BLaER1 treated with 17β-estradiol and CSF1 and Interleukin-3, amounts not matched to agents 10 nM and 100 nM (cell line): ENCODE measurements at regions not wholly inside any gene's neighbourhood (a gene's known extent, or its start where the extent isn't known, plus 50 kb on each side); places are given as distances from the start of the nearest gene placed in this dataset.
"Not testable (repeated sequence)": the region's sequence is repeated elsewhere in the genome, so short reads cannot be mapped to it uniquely, and the experiment has no call there.

Experiments used
- H3K27ac ChIP-seq, 11 experiments: shearing (Covaris generic); formaldehyde crosslinking; 2 replicates each; pipeline ENCODE4 v1.8.1; 2022
- H3K27me3 ChIP-seq, 11 experiments: shearing (Covaris generic); formaldehyde crosslinking; 2 replicates each; pipeline ENCODE4 v1.8.1; 2022
- H3K36me3 ChIP-seq, 11 experiments: shearing (Covaris generic); formaldehyde crosslinking; 2 replicates each; pipeline ENCODE4 v1.8.1; 2022
- H3K4me1 ChIP-seq, 10 experiments: shearing (Covaris generic); formaldehyde crosslinking; 2 replicates each; pipeline ENCODE4 v1.8.1; 2022
- H3K4me2 ChIP-seq, 11 experiments: shearing (Covaris generic); formaldehyde crosslinking; 2 replicates each; pipeline ENCODE4 v1.8.1; 2022
- H3K4me3 ChIP-seq, 10 experiments: shearing (Covaris generic); formaldehyde crosslinking; 2 replicates each; pipeline ENCODE4 v1.8.1; 2022
- H3K9ac ChIP-seq, 11 experiments: shearing (Covaris generic); formaldehyde crosslinking; 2 replicates each; pipeline ENCODE4 v1.8.1; 2022
- H3K9me3 ChIP-seq, 11 experiments: shearing (Covaris generic); formaldehyde crosslinking; replicated peaks in 1 of 11; 2 replicates each; pipeline ENCODE4 v1.8.1; 2022
- H4K20me1 ChIP-seq, 11 experiments: shearing (Covaris generic); formaldehyde crosslinking; 2 replicates each; pipeline ENCODE4 v1.8.1; 2022
- Cebpa-rat ChIP-seq, 11 experiments: shearing (Covaris generic); IDR thresholded peaks; 2 replicates each; pipeline ENCODE4 v1.8.1; 2022

GRCh38 chr15:95684126-95684525 lies 646.4 kb upstream of the NR2F2 start:
- Histone ChIP-seq H3K9me3 (no peaks in the 10 kb centered on the region), H3K36me3 (no peaks in the 10 kb centered on the region), H3K27ac (no peak overlapping the region), H3K27me3 (no peaks in the 10 kb centered on the region), H3K4me1 (peaks cover 0 to 4% (median 0%) of the 10 kb centered on the region in 10 experiments; a peak in 1 of 20 replicates), H4K20me1 (no peaks in the 10 kb centered on the region), H3K9ac (no peak overlapping the region), H3K4me2 (no peak overlapping the region), H3K4me3 (no peak overlapping the region)
- TF ChIP-seq Cebpa-rat (IDR thresholded peaks at IDR 0.05) = no peak

GRCh38 chr15:95684693-95685115 lies 645.8 kb upstream of the NR2F2 start:
- Histone ChIP-seq H3K27me3 (no peaks in the 10 kb centered on the region), H3K4me2 (no peak overlapping the region), H3K27ac (no peak overlapping the region)

GRCh38 chr15:95687061-95687460 lies 643.4 kb upstream of the NR2F2 start:
- H3K4me1 ChIP-seq = no peaks in the 10 kb centered on the region
- no peaks in the 10 kb centered on the region for H3K27me3 ChIP-seq
- H3K27ac ChIP-seq = no peak overlapping the region
- TF ChIP-seq Cebpa-rat (IDR thresholded peaks at IDR 0.05) = no peak
- H3K4me2 ChIP-seq = no peak overlapping the region
- H3K9me3 ChIP-seq = no peaks in the 10 kb centered on the region
- no peak overlapping the region for H3K4me3 ChIP-seq
- no peaks in the 10 kb centered on the region for H3K36me3 ChIP-seq
- no peak overlapping the region for H3K9ac ChIP-seq
- no peaks in the 10 kb centered on the region for H4K20me1 ChIP-seq

More at GRCh38 chr15:95684693-95685115, 645.8 kb upstream of the NR2F2 start:
- H3K4me3 ChIP-seq = no peak overlapping the region
- H3K4me1 ChIP-seq = peaks cover 0 to 4% (median 0%) of the 10 kb centered on the region in 10 experiments; a peak in 1 of 20 replicates
- no peak for TF ChIP-seq Cebpa-rat (IDR thresholded peaks at IDR 0.05)
- H3K9ac ChIP-seq = no peak overlapping the region
- no peaks in the 10 kb centered on the region for H3K36me3 ChIP-seq
- H3K9me3 ChIP-seq = no peaks in the 10 kb centered on the region
- H4K20me1 ChIP-seq = no peaks in the 10 kb centered on the region

GRCh38 chr15:95687686-95688085 lies 642.8 kb upstream of the NR2F2 start:
- Histone ChIP-seq H3K4me3 (no peak overlapping the region), H3K27ac (no peak overlapping the region), H3K36me3 (no peaks in the 10 kb centered on the region), H3K4me1 (no peaks in the 10 kb centered on the region), H3K9me3 (peaks cover 0 to 5% (median 0%) of the 10 kb centered on the region in 11 experiments; a peak in 1 of 22 replicates), H3K4me2 (no peak overlapping the region), H4K20me1 (no peaks in the 10 kb centered on the region), H3K27me3 (no peaks in the 10 kb centered on the region), H3K9ac (no peak overlapping the region)
- no peak for TF ChIP-seq Cebpa-rat (IDR thresholded peaks at IDR 0.05)

- Histone ChIP-seq H3K9ac (no peak overlapping the region), H3K27ac (no peak overlapping the region), H3K4me1 (no peaks in the 10 kb centered on the region), H3K36me3 (no peaks in the 10 kb centered on the region), H3K4me3 (no peak overlapping the region), H3K4me2 (no peak overlapping the region), H4K20me1 (no peaks in the 10 kb centered on the region), H3K27me3 (no peaks in the 10 kb centered on the region), H3K9me3 (peaks cover 10 to 35% (median 25%) of the 10 kb centered on the region in 11 experiments)
- no peak for TF ChIP-seq Cebpa-rat (IDR thresholded peaks at IDR 0.05)
Observed at GRCh38 chr15:95690631-95691340, 639.7 kb upstream of the NR2F2 start.

- Histone ChIP-seq H3K27ac (no peak overlapping the region), H3K27me3 (no peaks in the 10 kb centered on the region)
- no peak for TF ChIP-seq Cebpa-rat (IDR thresholded peaks at IDR 0.05)
Observed at GRCh38 chr15:95693917-95694316, 636.6 kb upstream of the NR2F2 start.

GRCh38 chr15:95698230-95698629 lies 632.3 kb upstream of the NR2F2 start:
- Histone ChIP-seq H3K4me1 (no peaks in the 10 kb centered on the region), H4K20me1 (no peaks in the 10 kb centered on the region), H3K27ac (no peak overlapping the region), H3K36me3 (no peaks in the 10 kb centered on the region), H3K27me3 (no peaks in the 10 kb centered on the region), H3K4me3 (no peak overlapping the region), H3K9me3 (peaks cover 47 to 64% (median 60%) of the 10 kb centered on the region in 11 experiments), H3K4me2 (no peak overlapping the region), H3K9ac (no peak overlapping the region)
- TF ChIP-seq Cebpa-rat (IDR thresholded peaks at IDR 0.05) = no peak

More at GRCh38 chr15:95693917-95694316, 636.6 kb upstream of the NR2F2 start:
- Histone ChIP-seq H3K9ac (no peak overlapping the region), H4K20me1 (no peaks in the 10 kb centered on the region), H3K9me3 (peaks cover 10 to 35% (median 25%) of the 10 kb centered on the region in 11 experiments), H3K4me3 (no peak overlapping the region), H3K4me1 (no peaks in the 10 kb centered on the region), H3K4me2 (no peak overlapping the region), H3K36me3 (no peaks in the 10 kb centered on the region)

GRCh38 chr15:95698951-95699350 lies 631.5 kb upstream of the NR2F2 start:
- no peak overlapping the region for H3K4me2 ChIP-seq
- no peaks in the 10 kb centered on the region for H3K27me3 ChIP-seq
- no peaks in the 10 kb centered on the region for H3K36me3 ChIP-seq
- H4K20me1 ChIP-seq = no peaks in the 10 kb centered on the region
- H3K9me3 ChIP-seq = peaks cover 46 to 62% (median 53%) of the 10 kb centered on the region in 11 experiments
- H3K9ac ChIP-seq = no peak overlapping the region
- no peaks in the 10 kb centered on the region for H3K4me1 ChIP-seq
- no peak overlapping the region for H3K4me3 ChIP-seq
- no peak for TF ChIP-seq Cebpa-rat (IDR thresholded peaks at IDR 0.05)
- H3K27ac ChIP-seq = no peak overlapping the region

- no peak overlapping the region for H3K4me3 ChIP-seq
- H3K9ac ChIP-seq = no peak overlapping the region
- no peak for TF ChIP-seq Cebpa-rat (IDR thresholded peaks at IDR 0.05)
- no peaks in the 10 kb centered on the region for H3K36me3 ChIP-seq
- peaks cover 44 to 56% (median 46%) of the 10 kb centered on the region in 11 experiments for H3K9me3 ChIP-seq
- H3K27ac ChIP-seq = no peak overlapping the region
- H3K4me1 ChIP-seq = no peaks in the 10 kb centered on the region
- H3K27me3 ChIP-seq = no peaks in the 10 kb centered on the region
- no peak overlapping the region for H3K4me2 ChIP-seq
- no peaks in the 10 kb centered on the region for H4K20me1 ChIP-seq
Observed at GRCh38 chr15:95699578-95699977, 630.9 kb upstream of the NR2F2 start.

- not testable (repeated sequence) for H4K20me1 ChIP-seq, H3K36me3 ChIP-seq, H3K4me3 ChIP-seq, H3K4me2 ChIP-seq, H3K27ac ChIP-seq, H3K4me1 ChIP-seq, H3K27me3 ChIP-seq, H3K9ac ChIP-seq
- peaks cover 37 to 45% (median 39%) of the 10 kb centered on the region in 11 experiments for H3K9me3 ChIP-seq
Observed at GRCh38 chr15:95700692-95701091, 629.8 kb upstream of the NR2F2 start.
